LHCN-M2 (cell line): ENCODE measurements at regions not wholly inside any gene's neighbourhood (a gene's known extent, or its start where the extent isn't known, plus 50 kb on each side); places are given as distances from the start of the nearest gene placed in this dataset.
"Not testable (repeated sequence)": the region's sequence is repeated elsewhere in the genome, so short reads cannot be mapped to it uniquely, and the experiment has no call there.

ENCODE experiments used
- DNase-seq: peaks from one replicate; pipeline ENCODE4 v3.0.0-alpha.2; 2012; ENCODE audit warnings: low read depth

DNA sequence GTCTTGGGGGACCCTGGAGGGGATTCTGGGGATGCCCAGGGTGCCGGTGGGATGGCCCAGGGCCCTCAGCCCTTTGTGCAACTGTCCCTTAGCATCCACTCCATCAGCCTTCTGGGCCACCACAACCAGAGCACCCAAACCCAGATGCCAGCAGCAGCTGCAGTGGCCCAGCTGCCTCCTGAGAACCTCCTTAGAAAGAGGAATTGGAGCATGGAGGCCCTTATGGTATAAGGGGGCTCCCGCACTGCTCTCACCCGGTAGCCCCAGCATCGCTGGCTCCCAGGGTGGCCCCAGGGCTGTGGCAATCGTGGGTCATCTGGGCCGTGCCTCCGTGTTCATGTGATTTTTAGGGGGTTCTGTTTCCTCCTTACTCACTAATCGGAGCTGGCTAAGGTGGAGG lies 463.3 kb downstream of the ICE1 start:
- no peak for DNase-seq

GRCh38 chr5:5884593-5884992 lies 462.1 kb downstream of the ICE1 start:
- no peak for DNase-seq

DNA sequence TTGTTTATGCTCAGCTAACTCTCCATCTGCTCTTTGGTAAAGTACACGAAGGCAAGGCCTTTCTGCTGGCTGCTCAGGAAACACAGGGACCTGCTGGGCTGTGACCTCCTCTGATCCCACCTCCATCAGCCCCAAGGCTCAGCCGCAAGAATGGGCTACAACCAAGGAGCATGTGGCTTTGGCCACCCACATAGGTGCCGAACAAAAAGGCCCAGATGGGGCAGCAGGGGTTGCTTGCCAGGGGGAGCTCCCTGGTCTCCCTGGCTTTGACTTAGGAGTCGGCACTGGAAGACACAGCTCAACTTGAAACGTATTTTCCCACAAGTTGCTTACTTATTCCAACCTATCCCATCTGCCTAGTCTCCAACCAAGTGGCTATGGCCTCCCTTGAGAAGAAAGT lies 461.1 kb downstream of the ICE1 start:
- DNase-seq = no peak

GRCh38 chr5:5883146-5883545 lies 460.7 kb downstream of the ICE1 start:
- no peak for DNase-seq

GRCh38 chr5:5882706-5883105 lies 460.2 kb downstream of the ICE1 start:
- no peak for DNase-seq

GRCh38 chr5:5881294-5881693 lies 458.8 kb downstream of the ICE1 start:
- no peak for DNase-seq

DNA sequence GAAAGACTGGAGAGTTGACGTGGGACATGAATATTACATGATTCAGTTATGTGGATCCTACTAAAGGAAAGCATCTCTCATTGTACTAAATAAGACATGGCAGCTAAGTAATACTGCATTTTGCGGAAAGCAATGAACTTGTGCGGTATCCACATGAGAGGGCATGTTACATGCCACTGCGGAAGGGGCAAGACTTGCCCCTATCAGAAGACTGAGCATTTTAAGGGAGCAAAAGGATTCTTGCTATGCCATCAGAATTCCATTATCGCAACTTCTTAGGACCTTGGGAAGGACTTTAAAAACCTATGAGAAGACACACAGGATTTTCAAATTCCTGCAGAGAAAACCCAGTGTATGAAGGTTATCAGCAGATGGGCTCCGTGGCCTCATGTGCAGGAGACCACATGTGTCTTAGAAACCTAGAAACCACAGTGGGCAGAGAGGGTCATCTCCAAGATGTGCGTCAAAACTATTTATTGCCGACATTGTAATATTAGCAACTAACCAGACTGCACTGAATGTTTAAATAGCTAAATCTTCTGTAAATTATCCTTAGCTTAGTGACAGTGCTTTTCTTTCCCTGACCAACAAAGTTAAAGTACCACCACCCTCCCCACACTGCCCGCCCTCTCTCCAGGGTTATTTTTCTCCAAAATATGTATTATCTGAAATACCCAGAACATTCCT lies 457.7 kb downstream of the ICE1 start:
- DNase-seq = no peak

GRCh38 chr5:5857396-5857795 lies 434.9 kb downstream of the ICE1 start:
- no peak for DNase-seq

DNA sequence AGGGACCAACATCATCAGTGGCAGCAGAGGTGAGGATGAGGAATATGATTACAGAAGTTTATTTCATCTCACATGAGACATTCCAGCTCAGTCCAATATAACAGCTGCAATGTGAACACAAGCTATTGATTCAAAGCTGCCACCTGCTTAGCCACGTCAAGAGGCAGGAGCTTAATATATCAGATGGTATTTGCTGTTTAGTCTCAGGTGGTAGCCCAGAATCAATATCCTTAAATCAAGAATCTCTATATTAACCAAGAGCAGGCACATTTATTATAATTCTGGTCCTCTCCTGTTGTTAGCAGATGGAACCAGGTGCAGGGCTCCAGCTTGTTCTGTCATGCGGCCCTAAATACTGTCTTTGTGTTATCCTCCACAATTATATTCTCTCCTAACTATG lies 431.6 kb downstream of the ICE1 start:
- no peak for DNase-seq

- no peak for DNase-seq
These were observed 416.0 kb downstream of the ICE1 start for GRCh38 chr5:5838493-5838892.

DNA sequence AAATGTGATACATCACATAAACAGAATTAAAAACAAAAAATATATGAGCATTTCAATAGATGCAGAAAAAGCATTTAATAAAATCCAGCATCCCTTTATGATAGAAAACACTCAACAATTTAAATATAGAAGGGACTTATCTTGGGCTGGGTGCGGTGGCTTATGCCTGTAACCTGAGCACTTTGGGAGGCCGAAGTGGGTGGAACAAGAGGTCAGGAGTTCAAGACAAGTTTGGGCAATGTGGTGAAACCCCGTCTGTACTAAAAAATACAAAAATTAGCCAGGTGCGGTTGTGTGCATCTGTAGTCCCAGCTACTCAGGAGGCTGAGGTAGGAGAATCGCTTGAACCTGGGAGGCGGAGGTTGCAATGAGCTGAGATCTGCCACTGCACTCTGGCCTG lies 409.1 kb downstream of the ICE1 start:
- DNase-seq = not testable (repeated sequence)

GRCh38 chr5:5828619-5829018 lies 406.1 kb downstream of the ICE1 start:
- no peak for DNase-seq

DNA sequence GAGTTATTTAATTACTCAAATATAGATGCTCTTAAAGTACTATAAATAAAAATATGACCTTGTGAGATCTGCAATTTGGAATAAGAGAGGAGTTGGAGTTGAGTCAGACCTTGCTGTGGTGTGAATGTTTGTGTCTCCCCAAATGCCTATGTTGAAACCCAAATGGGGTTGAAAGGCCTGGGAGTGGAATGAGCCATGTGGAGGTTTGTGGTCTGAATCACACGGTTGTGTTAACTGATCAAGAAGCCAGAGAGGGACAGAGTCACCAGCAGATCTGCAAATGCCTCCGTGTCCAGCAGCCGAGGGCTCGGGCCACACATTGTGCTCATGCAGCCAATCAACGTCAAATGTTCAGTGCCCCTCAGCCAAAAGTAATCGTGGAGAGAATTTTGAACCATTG lies 404.4 kb downstream of the ICE1 start:
- no peak for DNase-seq

DNA sequence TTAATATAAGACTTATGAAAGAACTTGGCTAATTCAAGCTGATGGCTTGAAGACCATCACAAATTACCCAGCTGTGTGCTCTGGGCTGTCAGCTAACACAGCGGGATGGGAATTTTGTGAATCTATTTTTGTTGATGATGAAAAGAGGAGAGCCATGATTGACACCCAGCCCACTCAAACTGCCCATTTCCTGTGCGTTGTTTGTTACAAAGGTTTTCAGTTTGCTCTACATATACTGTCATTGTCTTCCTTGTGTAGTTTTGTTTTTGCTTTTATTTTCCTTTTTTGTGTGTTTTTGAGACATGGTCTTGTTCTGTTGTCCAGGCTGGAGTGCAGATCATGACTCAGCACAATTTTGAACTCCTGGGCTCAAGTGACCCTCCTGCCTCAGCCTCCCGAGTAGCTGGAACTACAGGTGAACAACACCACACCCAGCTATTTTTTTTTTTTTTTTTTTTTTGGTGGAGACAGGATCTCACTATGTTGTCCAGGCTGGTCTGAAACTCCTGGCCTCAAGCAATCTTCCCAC lies 400.3 kb downstream of the ICE1 start:
- no peak for DNase-seq

- DNase-seq = no peak
These were observed 394.5 kb downstream of the ICE1 start for GRCh38 chr5:5816960-5817359.

GRCh38 chr5:5813441-5813840 lies 391.0 kb downstream of the ICE1 start:
- no peak for DNase-seq

DNA sequence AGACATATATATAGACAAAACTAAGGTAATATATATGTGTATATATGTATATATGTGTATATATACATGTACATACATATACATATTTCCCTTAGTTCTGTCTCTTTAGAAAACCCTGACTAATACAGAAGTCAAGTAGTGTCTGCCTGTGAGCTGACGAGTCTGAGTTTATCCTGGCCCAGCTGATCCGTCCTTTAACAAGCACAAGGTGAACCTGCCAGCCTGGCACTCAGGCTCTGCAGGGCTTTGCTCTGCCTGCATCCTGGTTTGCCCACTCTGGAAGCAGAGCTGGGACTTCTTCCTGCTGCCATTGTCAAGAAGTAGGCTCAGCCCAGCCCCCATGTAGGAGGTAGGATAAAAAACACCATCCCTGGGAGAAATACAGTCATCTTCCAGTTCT lies 388.0 kb downstream of the ICE1 start:
- DNase-seq = no peak

DNA sequence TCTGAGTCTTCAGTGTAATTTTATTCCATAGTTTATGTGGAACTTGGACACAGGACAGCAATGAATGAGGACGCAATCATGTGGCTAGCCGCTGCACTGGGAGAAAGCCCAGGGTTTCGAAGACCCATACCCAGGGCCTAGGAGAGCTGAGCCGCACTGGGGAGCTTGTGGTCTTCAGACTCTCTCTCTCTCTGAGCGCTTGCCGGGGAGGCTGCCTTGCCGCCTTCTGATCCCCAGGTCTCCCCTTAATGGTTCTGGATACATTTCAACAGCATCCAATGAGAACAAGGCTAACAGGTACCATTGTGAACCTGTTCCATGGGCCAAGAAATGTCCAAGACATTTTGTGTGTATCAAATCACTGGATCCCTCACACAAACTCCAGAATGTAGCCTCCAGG lies 383.4 kb downstream of the ICE1 start:
- no peak for DNase-seq

GRCh38 chr5:5804478-5805233 lies 382.2 kb downstream of the ICE1 start:
- no peak for DNase-seq

DNA sequence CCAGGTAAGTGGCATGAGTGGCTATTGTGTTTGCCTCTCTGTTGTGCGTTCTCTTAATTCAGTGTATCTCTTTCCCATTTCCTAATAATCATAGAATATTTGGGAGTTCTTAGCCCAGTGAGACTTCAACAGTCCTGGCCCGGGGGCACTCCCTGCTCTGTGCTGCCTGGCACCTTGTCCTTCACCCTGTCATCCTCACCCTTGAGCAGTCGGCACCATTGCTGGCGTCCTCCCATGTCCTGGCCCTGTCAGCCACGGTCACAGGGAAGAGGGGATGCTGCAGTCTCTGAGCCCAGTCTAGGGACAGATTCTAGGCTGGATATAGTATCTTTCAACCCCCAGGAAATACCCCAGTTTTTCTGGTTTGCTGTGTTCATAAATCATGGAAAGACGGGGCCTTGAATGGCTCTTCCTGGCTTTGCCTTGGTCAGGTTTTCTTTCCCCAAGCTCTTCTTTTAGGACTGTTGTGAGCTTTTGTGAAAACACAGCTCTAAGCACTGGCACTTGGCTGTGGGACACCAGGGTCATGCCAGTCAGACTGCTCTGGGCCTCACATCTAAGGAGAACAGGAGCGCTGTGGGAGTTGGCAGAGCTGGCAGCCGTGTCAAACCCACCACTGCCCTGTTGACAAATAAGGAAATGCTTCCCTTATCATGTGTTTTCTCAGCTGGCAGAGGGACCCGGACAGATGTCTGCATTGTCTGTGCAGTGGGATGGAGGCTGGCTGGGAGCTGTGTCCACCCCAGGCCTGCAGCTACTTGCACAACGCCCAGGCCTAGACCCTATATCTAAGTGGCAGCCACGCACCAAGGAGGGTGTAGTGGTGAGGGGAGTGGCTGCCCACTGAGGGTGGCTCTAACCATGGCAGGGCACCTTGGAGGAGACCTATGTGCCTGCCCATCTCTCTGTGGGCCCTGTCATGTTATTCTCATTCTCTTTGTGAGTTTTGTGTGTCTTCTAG lies 378.6 kb downstream of the ICE1 start:
- no peak for DNase-seq

- no peak for DNase-seq
These were observed 377.3 kb downstream of the ICE1 start for GRCh38 chr5:5799826-5800225.

DNA sequence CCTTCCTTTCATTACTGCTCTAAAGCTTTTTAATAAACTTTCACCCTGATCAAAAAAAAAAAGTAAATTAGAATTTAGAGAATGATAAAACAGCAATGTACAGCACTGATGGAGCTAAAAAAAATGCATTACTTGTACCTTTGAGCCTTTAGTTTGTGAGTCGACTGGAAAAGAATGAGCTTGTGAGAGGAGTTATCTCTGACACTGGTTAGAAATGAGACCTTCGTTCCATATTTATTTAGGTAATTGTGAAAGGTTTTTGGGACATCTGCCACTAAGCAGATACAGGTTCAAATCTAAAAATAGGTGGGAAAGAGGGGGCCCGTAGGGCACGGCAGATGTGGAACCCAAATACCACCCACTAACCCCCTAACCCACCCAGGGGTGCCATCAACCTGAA lies 376.8 kb downstream of the ICE1 start:
- no peak for DNase-seq
